CD4-positive, alpha-beta T cell treated with Interleukin-17A for 1 hour (primary cell): ENCODE measurements at regions not wholly inside any gene's neighbourhood (a gene's known extent, or its start where the extent isn't known, plus 50 kb on each side); places are given as distances from the start of the nearest gene placed in this dataset.
"Not testable (repeated sequence)": the region's sequence is repeated elsewhere in the genome, so short reads cannot be mapped to it uniquely, and the experiment has no call there.

Experiments used
- DNase-seq: peaks from one replicate; pipeline ENCODE4 v3.0.0-alpha.2; 2020

- no peak for DNase-seq
Observed at GRCh38 chr1:217921126-217921904, 290.2 kb downstream of the SPATA17 start.

- DNase-seq: no peak
Observed at GRCh38 chr1:217924924-217925323, 293.8 kb downstream of the SPATA17 start.

GRCh38 chr1:217929213-217929885, 298.2 kb downstream of the SPATA17 start:
- no peak for DNase-seq

GRCh38 chr1:217943361-217943760, 312.2 kb downstream of the SPATA17 start:
- DNase-seq: no peak

- DNase-seq: no peak
Observed at GRCh38 chr1:217944550-217944949, 313.4 kb downstream of the SPATA17 start.

- DNase-seq: no peak
Observed at GRCh38 chr1:217946511-217946910, 315.4 kb downstream of the SPATA17 start.

GRCh38 chr1:217948741-217949140, 317.6 kb downstream of the SPATA17 start:
- no peak for DNase-seq

- DNase-seq: no peak
Observed at GRCh38 chr1:217953330-217953729, 322.2 kb downstream of the SPATA17 start.

GRCh38 chr1:217953922-217954321, 322.8 kb downstream of the SPATA17 start:
- DNase-seq: no peak

- no peak for DNase-seq
Observed at GRCh38 chr1:217955723-217956122, 324.6 kb downstream of the SPATA17 start.

- no peak for DNase-seq
Observed at GRCh38 chr1:217965156-217965786, 319.8 kb upstream of the RRP15 start.

- no peak for DNase-seq
Observed at GRCh38 chr1:217968085-217968484, 317.0 kb upstream of the RRP15 start.

- DNase-seq: no peak
Observed at GRCh38 chr1:217969428-217969827, 315.7 kb upstream of the RRP15 start.

GRCh38 chr1:217977943-217978342, 307.1 kb upstream of the RRP15 start:
- no peak for DNase-seq

GRCh38 chr1:217981430-217981829, 303.7 kb upstream of the RRP15 start:
- DNase-seq: no peak

GRCh38 chr1:217982331-217983050, 302.6 kb upstream of the RRP15 start:
- no peak for DNase-seq

GRCh38 chr1:217983051-217983375, 302.1 kb upstream of the RRP15 start:
- DNase-seq: no peak

GRCh38 chr1:217985641-217986040, 299.5 kb upstream of the RRP15 start:
- no peak for DNase-seq

- no peak for DNase-seq
Observed at GRCh38 chr1:217989510-217989909, 295.6 kb upstream of the RRP15 start.

GRCh38 chr1:217993439-217993838, 291.7 kb upstream of the RRP15 start:
- DNase-seq: no peak

- DNase-seq: not testable (repeated sequence)
Observed at GRCh38 chr1:218008296-218008695, 276.8 kb upstream of the RRP15 start.

GRCh38 chr1:218015106-218015505, 270.0 kb upstream of the RRP15 start:
- not testable (repeated sequence) for DNase-seq

- no peak for DNase-seq
Observed at GRCh38 chr1:218024211-218024720, 260.8 kb upstream of the RRP15 start.
